ENCODE measurements at regions not wholly inside any gene's neighbourhood (a gene's known extent, or its start where the extent isn't known, plus 50 kb on each side); places are given as distances from the start of the nearest gene placed in this dataset.

DNA sequence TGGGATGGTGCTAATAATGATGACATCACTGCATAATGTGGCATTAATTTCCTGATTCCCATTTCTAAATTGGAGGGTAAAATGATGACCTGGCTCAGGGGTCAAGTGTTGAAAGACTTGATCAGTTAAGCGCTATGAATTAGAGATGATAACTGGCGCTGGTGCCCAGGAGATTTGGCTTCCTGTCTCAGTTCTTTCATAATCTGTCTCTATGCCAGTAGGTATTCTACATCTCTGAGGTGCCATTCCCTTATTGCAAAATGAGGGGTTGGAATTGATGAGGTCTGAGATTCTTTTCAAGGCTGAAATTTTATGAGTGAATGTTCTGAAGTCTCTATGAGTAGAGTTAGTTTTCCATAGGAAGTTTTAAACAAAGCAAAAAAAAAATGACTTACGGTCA, 1715.1 kb upstream of the WWC1 start:
- H3K4me3 ChIP-seq (ENCODE audit: low read depth, low read length) = no peak overlapping the region
- no peaks in the 10 kb centered on the region for H3K27me3 ChIP-seq (ENCODE audit: control insufficient read depth, insufficient read depth, low read length)
- no peaks in the 10 kb centered on the region for H3K36me3 ChIP-seq (ENCODE audit: control insufficient read depth, insufficient read depth, low read length)
- no peaks in the 10 kb centered on the region for H3K4me1 ChIP-seq (ENCODE audit: control insufficient read depth, insufficient read depth, low read length)
- 0 out of 2 replicates have a peak, but pooled peaks cover 5% of the 10 kb centered on the region for H3K9me3 ChIP-seq (ENCODE audit: control insufficient read depth, insufficient read depth, low read depth, low read length)
- H3K9ac ChIP-seq (ENCODE audit: low read length) = no peak overlapping the region
- no peak overlapping the region for H3K27ac ChIP-seq (ENCODE audit: low read depth, low read length)

DNA sequence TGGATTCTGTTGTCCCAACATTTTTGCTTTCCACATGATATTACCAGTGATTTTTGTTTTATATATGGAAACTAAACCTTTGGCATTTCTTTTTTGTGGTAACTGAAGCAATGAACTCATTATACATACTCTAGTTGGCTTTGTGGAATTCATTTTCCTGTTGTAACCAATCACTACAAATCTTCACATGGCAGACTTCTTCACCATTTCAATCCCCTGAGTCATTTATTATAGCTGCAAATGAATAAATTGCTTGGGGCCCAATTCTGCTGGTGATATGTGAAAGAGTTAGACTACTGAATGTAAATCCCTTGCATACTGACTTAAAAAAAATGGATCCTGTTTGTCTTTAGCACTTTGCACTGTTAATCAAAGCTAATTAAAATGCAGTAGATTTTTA, 1709.6 kb upstream of the WWC1 start:
- Histone ChIP-seq H3K36me3 (ENCODE audit: control insufficient read depth, insufficient read depth, low read length) (no peaks in the 10 kb centered on the region), H3K9me3 (ENCODE audit: control insufficient read depth, insufficient read depth, low read depth, low read length) (no peaks in the 10 kb centered on the region), H3K4me1 (ENCODE audit: control insufficient read depth, insufficient read depth, low read length) (no peaks in the 10 kb centered on the region), H3K9ac (ENCODE audit: low read length) (no peak overlapping the region), H3K4me3 (ENCODE audit: low read depth, low read length) (no peak overlapping the region), H3K27me3 (ENCODE audit: control insufficient read depth, insufficient read depth, low read length) (no peaks in the 10 kb centered on the region), H3K27ac (ENCODE audit: low read depth, low read length) (no peak overlapping the region)

DNA sequence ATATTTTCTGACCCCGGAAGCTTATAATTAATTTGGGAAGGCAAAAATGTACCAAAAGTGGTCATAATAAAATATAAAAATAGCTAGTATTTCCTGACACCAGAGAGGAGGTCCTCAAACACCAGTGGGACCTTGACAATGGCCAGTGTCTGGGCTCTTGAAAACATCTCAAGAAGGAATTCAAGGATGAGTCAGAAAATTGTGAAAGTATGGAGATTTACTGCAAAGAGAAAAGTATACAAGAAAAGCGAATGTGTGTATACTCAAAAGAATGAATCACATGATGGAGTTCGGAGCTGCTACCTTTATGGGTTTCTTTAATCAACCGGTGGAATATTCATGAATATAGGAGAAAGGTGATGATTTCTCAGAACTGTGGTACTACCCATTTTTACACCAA, 1709.0 kb upstream of the WWC1 start:
- no peaks in the 10 kb centered on the region for H3K4me1 ChIP-seq (ENCODE audit: control insufficient read depth, insufficient read depth, low read length)
- no peak overlapping the region for H3K4me3 ChIP-seq (ENCODE audit: low read depth, low read length)
- no peak overlapping the region for H3K9ac ChIP-seq (ENCODE audit: low read length)
- no peaks in the 10 kb centered on the region for H3K36me3 ChIP-seq (ENCODE audit: control insufficient read depth, insufficient read depth, low read length)
- no peaks in the 10 kb centered on the region for H3K9me3 ChIP-seq (ENCODE audit: control insufficient read depth, insufficient read depth, low read depth, low read length)
- H3K27me3 ChIP-seq (ENCODE audit: control insufficient read depth, insufficient read depth, low read length) = no peaks in the 10 kb centered on the region
- no peak overlapping the region for H3K27ac ChIP-seq (ENCODE audit: low read depth, low read length)

DNA sequence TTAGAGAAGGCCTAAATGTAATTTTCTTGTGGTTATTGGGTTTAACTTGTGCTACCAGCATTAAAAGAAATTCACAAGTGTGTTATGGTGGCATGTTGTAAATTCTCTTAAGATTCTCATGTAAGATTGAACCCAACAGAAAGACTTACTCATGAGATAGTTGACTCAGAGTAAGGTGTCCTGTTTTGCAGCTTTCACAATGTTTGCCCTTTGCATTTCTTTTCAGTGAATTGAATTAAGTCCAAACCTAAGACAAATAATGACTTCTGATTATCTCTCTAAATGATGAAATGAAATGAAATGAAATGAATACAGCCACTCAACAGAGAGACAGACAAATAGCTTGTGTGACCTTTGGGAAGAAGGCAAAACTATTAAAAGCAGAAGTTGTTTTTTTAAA, 1696.9 kb upstream of the WWC1 start:
- Histone ChIP-seq H3K4me3 (ENCODE audit: low read depth, low read length) (no peak overlapping the region), H3K27me3 (ENCODE audit: control insufficient read depth, insufficient read depth, low read length) (no peaks in the 10 kb centered on the region), H3K27ac (ENCODE audit: low read depth, low read length) (no peak overlapping the region)

DNA sequence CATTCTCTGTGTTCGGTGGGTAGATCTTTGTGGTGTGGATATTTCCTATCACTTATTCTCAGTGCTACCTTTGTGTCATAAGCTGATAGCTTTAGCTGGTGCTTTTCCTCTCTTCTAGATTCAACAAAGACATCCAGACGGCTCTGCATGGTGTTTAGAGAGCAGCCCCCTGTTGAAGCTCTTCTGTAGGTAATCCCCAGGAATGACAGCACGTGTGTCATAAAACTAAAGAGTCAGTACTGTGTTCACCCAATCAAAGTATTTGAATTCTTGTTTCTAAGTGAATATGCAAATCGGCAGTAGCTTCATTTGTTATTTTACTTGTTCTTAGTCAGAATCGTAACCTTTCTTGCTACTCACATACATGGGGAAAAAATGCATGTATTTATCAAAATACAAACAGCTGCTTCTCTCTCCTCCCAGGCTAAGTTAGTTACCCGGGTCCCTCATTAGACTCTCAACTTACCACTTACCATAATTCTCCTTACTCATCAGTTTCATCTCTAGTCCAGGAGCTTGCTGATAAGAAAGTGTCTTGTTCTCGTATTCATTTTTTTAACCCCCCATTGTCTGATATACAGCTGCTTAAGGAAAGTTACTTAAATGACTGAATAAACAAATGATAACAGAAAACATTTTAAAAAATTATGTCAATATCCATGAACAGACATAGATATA, 1696.0 kb upstream of the WWC1 start:
- no peak overlapping the region for H3K27ac ChIP-seq (ENCODE audit: low read depth, low read length)

More for the DNA sequence above, 1696.9 kb upstream of the WWC1 start:
- H3K4me1 ChIP-seq (ENCODE audit: control insufficient read depth, insufficient read depth, low read length) = peaks cover 3% of the 10 kb centered on the region; the same call in 1 of the 2 replicates
- H3K9me3 ChIP-seq (ENCODE audit: control insufficient read depth, insufficient read depth, low read depth, low read length) = no peaks in the 10 kb centered on the region
- H3K36me3 ChIP-seq (ENCODE audit: control insufficient read depth, insufficient read depth, low read length) = no peaks in the 10 kb centered on the region
- no peak overlapping the region for H3K9ac ChIP-seq (ENCODE audit: low read length)

DNA sequence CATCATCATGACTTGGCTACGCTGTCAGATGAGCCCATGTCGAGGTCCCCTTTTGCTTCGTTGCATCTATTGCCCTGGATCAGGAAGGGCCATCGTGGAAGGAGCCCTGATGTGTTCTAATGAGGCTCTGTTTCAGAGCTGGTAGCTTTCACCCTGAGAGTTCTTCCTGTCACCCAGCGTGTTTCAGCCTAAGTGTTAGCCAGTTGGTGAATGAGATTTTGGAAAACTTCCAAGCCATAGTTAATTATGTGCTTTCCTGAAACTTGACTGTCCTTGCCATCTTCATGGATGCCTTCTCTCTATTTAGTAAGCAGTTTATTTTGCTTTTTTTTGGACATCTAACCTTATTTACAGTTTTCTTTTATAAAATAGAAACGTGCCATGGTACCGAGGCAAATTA, 1695.4 kb upstream of the WWC1 start:
- Histone ChIP-seq H3K4me3 (ENCODE audit: low read depth, low read length) (no peak overlapping the region), H3K27ac (ENCODE audit: low read depth, low read length) (no peak overlapping the region), H3K9me3 (ENCODE audit: control insufficient read depth, insufficient read depth, low read depth, low read length) (no peaks in the 10 kb centered on the region), H3K9ac (ENCODE audit: low read length) (no peak overlapping the region), H3K27me3 (ENCODE audit: control insufficient read depth, insufficient read depth, low read length) (no peaks in the 10 kb centered on the region), H3K36me3 (ENCODE audit: control insufficient read depth, insufficient read depth, low read length) (no peaks in the 10 kb centered on the region), H3K4me1 (ENCODE audit: control insufficient read depth, insufficient read depth, low read length) (peaks cover 3% of the 10 kb centered on the region; the same call in 1 of the 2 replicates)

More for the DNA sequence above, 1696.0 kb upstream of the WWC1 start:
- Histone ChIP-seq H3K9ac (ENCODE audit: low read length) (no peak overlapping the region), H3K27me3 (ENCODE audit: control insufficient read depth, insufficient read depth, low read length) (no peaks in the 10 kb centered on the region), H3K9me3 (ENCODE audit: control insufficient read depth, insufficient read depth, low read depth, low read length) (no peaks in the 10 kb centered on the region), H3K36me3 (ENCODE audit: control insufficient read depth, insufficient read depth, low read length) (no peaks in the 10 kb centered on the region), H3K4me1 (ENCODE audit: control insufficient read depth, insufficient read depth, low read length) (peaks cover 3% of the 10 kb centered on the region; the same call in 1 of the 2 replicates), H3K4me3 (ENCODE audit: low read depth, low read length) (no peak overlapping the region)

DNA sequence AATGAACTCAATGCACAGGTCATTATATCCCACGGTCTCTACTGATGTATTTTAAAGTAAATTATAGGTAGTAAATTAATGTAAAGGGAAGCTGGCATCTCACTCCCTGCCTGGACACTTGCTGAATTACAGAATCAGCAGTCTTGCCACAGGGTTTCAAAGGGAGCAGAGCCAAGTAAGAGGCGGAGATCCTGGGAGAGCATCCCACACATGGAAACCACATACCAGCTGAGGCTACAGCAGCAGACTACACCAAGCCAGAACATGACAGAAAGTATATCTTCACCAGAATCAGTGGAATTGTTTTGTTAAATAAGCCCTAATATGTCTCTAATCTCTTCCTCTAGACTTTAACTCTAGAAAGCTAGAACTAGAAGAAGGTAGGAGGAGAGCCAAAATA, 1689.2 kb upstream of the WWC1 start:
- H3K9ac ChIP-seq (ENCODE audit: low read length) = no peak overlapping the region
- H3K4me1 ChIP-seq (ENCODE audit: control insufficient read depth, insufficient read depth, low read length) = no peaks in the 10 kb centered on the region
- H3K36me3 ChIP-seq (ENCODE audit: control insufficient read depth, insufficient read depth, low read length) = no peaks in the 10 kb centered on the region
- H3K27me3 ChIP-seq (ENCODE audit: control insufficient read depth, insufficient read depth, low read length) = no peaks in the 10 kb centered on the region
- no peaks in the 10 kb centered on the region for H3K9me3 ChIP-seq (ENCODE audit: control insufficient read depth, insufficient read depth, low read depth, low read length)
- H3K27ac ChIP-seq (ENCODE audit: low read depth, low read length) = no peak overlapping the region
- H3K4me3 ChIP-seq (ENCODE audit: low read depth, low read length) = no peak overlapping the region

DNA sequence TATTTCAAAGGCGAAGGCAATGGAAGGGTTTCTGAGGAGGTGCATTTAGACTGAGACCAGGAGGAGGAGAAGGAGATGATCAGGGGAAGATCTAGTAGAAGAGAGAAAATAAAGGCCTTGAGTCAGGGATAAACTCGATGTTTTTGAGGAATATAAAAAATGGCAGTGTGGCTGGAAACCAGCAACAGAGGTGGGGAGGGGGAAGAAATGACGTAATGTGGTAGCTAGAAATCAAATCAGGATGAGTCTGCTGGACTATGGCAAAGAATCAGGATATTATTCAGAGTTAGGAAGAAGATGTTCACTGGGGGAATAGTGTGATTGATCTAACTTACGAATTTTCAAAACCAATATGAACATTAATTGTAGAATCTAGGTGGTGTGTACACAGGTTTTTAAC, 1673.9 kb upstream of the WWC1 start:
- no peak overlapping the region for H3K4me3 ChIP-seq (ENCODE audit: low read depth, low read length)
- H3K36me3 ChIP-seq (ENCODE audit: control insufficient read depth, insufficient read depth, low read length) = no peaks in the 10 kb centered on the region
- no peak overlapping the region for H3K9ac ChIP-seq (ENCODE audit: low read length)
- no peak overlapping the region for H3K27ac ChIP-seq (ENCODE audit: low read depth, low read length)
- H3K27me3 ChIP-seq (ENCODE audit: control insufficient read depth, insufficient read depth, low read length) = no peaks in the 10 kb centered on the region
- no peaks in the 10 kb centered on the region for H3K9me3 ChIP-seq (ENCODE audit: control insufficient read depth, insufficient read depth, low read depth, low read length)
- H3K4me1 ChIP-seq (ENCODE audit: control insufficient read depth, insufficient read depth, low read length) = peaks cover 8% of the 10 kb centered on the region

DNA sequence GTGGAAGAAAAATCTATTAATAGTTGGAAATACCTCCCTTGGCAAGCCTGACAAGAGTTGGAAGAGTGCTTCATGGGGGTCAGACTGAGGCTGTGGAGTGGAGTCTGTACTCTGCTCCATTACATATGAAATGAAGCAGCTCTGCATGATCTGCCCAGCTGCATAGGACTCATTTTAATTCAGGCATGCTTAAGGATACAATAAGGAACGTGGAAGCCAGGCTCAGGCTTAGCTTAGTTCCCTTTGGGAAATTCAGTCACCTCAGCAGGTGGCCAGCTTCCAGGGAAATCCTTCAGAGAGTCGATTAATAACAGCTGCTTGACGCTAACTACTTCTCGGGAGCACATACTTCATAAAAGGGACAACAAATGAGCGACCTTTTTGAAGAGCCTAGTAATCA, 1672.9 kb upstream of the WWC1 start:
- Histone ChIP-seq H3K9ac (ENCODE audit: low read length) (no peak overlapping the region), H3K36me3 (ENCODE audit: control insufficient read depth, insufficient read depth, low read length) (no peaks in the 10 kb centered on the region), H3K4me1 (ENCODE audit: control insufficient read depth, insufficient read depth, low read length) (peaks cover 8% of the 10 kb centered on the region), H3K27me3 (ENCODE audit: control insufficient read depth, insufficient read depth, low read length) (no peaks in the 10 kb centered on the region), H3K9me3 (ENCODE audit: control insufficient read depth, insufficient read depth, low read depth, low read length) (no peaks in the 10 kb centered on the region), H3K27ac (ENCODE audit: low read depth, low read length) (no peak overlapping the region), H3K4me3 (ENCODE audit: low read depth, low read length) (no peak overlapping the region)

DNA sequence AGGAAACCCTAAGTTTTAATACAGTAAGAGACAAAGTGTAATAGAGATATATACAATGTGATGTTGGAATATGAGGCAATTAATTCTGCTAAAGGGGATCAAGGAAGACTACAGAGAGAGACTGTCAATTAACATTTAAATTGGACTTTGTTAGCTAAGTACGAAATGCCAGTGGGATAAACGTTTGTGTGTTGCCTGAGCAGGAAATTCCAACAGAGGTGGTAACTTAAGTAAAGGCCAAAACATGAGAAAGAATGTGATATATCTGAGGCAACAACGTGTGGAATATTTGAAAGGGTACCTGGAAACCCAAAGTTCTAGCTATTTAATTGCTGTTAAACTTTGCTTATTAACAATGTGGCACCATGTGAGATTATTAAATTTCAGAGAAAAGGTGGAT, 1666.9 kb upstream of the WWC1 start:
- no peaks in the 10 kb centered on the region for H3K36me3 ChIP-seq (ENCODE audit: control insufficient read depth, insufficient read depth, low read length)
- no peaks in the 10 kb centered on the region for H3K27me3 ChIP-seq (ENCODE audit: control insufficient read depth, insufficient read depth, low read length)
- H3K4me1 ChIP-seq (ENCODE audit: control insufficient read depth, insufficient read depth, low read length) = peaks cover 19% of the 10 kb centered on the region
- peak overlapping the region; percentile 27 for H3K9ac ChIP-seq (ENCODE audit: low read length)
- H3K9me3 ChIP-seq (ENCODE audit: control insufficient read depth, insufficient read depth, low read depth, low read length) = no peaks in the 10 kb centered on the region
- no peak overlapping the region for H3K4me3 ChIP-seq (ENCODE audit: low read depth, low read length)
- H3K27ac ChIP-seq (ENCODE audit: low read depth, low read length) = peak overlapping the region; percentile 85

DNA sequence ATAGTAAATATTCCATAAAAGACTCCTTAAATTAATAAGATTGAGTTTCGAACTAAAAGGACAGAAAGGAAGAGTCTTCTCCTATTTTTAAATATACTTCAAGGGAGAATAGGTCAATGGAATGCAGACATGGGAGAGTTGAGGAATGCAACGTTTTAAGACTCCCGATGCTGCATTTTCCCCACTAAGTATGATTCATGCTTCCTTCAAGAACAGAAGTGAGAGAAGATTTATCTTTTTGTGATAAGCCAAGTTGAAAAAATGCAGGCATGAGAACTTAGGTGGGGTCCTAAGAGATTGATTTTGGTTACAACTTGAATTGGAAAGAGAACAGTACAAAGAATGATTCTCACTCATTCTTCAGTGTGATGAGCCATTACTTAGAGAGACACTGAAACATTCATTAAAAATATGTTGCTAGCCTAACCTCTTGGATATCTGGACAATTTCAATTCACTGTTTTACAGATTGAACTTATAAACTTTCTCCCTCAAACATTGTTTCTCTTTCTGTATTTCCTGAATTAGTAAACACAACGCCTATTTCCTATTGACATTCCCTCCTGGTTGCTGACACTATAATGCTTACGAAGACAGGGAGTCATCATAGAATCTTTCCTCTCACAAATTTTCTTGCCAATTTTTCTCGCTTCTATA, 1666.1 kb upstream of the WWC1 start:
- no peak overlapping the region for H3K4me3 ChIP-seq (ENCODE audit: low read depth, low read length)
- no peaks in the 10 kb centered on the region for H3K36me3 ChIP-seq (ENCODE audit: control insufficient read depth, insufficient read depth, low read length)
- no peak overlapping the region for H3K9ac ChIP-seq (ENCODE audit: low read length)
- H3K27me3 ChIP-seq (ENCODE audit: control insufficient read depth, insufficient read depth, low read length) = no peaks in the 10 kb centered on the region
- H3K27ac ChIP-seq (ENCODE audit: low read depth, low read length) = peak overlapping the region; percentile 85; the same call in 1 of the 2 replicates
- H3K9me3 ChIP-seq (ENCODE audit: control insufficient read depth, insufficient read depth, low read depth, low read length) = no peaks in the 10 kb centered on the region
- H3K4me1 ChIP-seq (ENCODE audit: control insufficient read depth, insufficient read depth, low read length) = peaks cover 19% of the 10 kb centered on the region
